ENCODE measurements at regions not wholly inside any gene's neighbourhood (a gene's known extent, or its start where the extent isn't known, plus 50 kb on each side); places are given as distances from the start of the nearest gene placed in this dataset.

- no peak for TF ChIP-seq CTCF (IDR thresholded peaks at IDR 0.05 in 2 of 3, conservative IDR thresholded peaks at IDR 0.05 in 1 of 3; ENCODE audit: borderline replicate concordance in 1 of 3, insufficient read depth in 1 of 3, low read depth in 2 of 3, low read length in 2 of 3)
- no peak for TF ChIP-seq EZH2 (IDR thresholded peaks at IDR 0.05)
- no peak for TF ChIP-seq ATF3 (IDR thresholded peaks at IDR 0.05)
Observed at GRCh38 chr17:53273126-53273525, 549.6 kb upstream of the KIF2B start.

All from HCT116 (cell line).